Omental fat pad (tissue), 3 donors: ENCODE measurements at regions not wholly inside any gene's neighbourhood (a gene's known extent, or its start where the extent isn't known, plus 50 kb on each side); places are given as distances from the start of the nearest gene placed in this dataset.

ENCODE experiments used
- ATAC-seq: fragments of 150-250 bp; one replicate; pipeline ENCODE4 v1.9.1; 2016; ENCODE audit warnings: mild to moderate bottlenecking, moderate library complexity; ENCODE audit not compliant: low FRiP score
- DNase-seq: peaks from one replicate; pipeline ENCODE4 v3.0.0-alpha.2; 2019; ENCODE audit warnings: low spot score
- TF ChIP-seq, protein P1 (sequence below), 3 donors: fragments of 450-650 bp; IDR thresholded peaks; one replicate each; pipeline ENCODE4 v1.5.1; 2016 to 2017; ENCODE audit warnings: antibody characterized with exemption in 3 of 3, mild to moderate bottlenecking in 3 of 3, moderate library complexity in 2 of 3

DNA sequence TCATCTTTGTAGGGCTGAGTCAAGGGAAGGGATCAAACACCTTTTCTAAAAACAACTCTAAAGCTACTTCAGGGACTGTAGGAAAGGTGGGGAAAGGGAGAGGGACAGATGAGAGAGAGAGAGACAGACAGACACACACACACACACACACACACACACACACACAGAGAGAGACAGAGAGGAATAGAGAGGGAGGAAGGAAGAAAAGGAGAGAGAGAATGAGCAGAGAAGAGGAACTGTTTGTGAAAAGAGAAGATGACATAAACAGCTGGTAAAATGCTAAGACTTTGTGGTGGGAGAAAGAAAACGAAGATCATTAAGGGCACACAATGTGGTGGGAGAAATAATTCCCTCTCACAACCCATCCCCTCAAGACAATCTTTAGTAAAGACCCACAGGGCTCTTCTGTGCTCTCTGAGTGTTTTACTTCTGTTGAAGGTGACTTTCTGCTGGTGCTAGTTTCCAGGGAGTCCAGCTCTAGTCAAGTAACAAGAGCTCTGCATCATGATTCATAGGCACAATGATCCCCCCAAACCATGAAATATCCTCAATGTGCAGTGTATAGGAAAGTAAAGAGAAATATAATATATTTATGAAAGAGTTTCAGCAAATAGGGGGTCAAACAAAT, 77.2 kb upstream of the STK17B start:
- no peak for ATAC-seq
- TF ChIP-seq, protein P1, sequence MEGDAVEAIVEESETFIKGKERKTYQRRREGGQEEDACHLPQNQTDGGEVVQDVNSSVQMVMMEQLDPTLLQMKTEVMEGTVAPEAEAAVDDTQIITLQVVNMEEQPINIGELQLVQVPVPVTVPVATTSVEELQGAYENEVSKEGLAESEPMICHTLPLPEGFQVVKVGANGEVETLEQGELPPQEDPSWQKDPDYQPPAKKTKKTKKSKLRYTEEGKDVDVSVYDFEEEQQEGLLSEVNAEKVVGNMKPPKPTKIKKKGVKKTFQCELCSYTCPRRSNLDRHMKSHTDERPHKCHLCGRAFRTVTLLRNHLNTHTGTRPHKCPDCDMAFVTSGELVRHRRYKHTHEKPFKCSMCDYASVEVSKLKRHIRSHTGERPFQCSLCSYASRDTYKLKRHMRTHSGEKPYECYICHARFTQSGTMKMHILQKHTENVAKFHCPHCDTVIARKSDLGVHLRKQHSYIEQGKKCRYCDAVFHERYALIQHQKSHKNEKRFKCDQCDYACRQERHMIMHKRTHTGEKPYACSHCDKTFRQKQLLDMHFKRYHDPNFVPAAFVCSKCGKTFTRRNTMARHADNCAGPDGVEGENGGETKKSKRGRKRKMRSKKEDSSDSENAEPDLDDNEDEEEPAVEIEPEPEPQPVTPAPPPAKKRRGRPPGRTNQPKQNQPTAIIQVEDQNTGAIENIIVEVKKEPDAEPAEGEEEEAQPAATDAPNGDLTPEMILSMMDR (IDR thresholded peaks at IDR 0.05) = no peak
- DNase-seq = no peak

DNA sequence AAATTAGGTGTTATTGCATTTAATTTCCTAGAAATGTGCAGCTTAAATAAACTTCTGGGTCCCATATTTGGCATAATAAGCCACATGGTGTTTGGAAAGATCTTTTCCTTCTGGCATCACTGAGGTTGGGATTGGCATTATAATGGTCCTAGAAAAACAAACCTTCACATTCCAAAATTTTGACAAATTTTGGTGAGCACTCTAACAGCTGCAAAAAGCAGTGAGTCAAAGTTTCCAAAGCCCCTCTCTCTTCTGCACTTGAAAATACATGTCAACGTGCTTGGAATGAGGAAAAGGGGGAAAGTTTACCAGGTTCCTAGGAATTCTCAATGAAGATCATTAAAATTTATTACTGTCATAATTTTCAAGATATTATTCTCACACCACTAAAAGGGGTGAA, 77.8 kb upstream of the STK17B start:
- TF ChIP-seq, protein P1 (IDR thresholded peaks at IDR 0.05) = no peak

DNA sequence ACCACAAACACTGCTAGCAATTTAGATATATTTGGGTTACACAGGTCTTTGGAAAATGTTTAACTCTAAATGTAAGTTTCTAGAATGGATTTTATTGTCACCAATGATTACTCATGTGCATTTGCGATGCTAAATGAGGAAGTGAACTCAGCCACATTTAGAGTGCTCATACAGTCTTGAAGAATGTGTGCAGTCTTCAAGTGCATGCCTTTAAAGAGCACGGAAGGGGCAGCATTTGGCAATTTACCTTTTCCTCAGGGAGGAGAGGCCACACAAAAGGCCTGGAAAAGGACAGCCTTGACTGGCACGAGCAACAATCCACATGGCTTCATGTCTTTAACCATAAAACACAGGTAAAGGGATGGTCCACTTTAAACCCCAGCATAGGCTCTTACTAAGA, 78.5 kb upstream of the STK17B start:
- ATAC-seq = no peak

More for the DNA sequence above, 77.8 kb upstream of the STK17B start:
- no peak for ATAC-seq
- no peak for DNase-seq

DNA sequence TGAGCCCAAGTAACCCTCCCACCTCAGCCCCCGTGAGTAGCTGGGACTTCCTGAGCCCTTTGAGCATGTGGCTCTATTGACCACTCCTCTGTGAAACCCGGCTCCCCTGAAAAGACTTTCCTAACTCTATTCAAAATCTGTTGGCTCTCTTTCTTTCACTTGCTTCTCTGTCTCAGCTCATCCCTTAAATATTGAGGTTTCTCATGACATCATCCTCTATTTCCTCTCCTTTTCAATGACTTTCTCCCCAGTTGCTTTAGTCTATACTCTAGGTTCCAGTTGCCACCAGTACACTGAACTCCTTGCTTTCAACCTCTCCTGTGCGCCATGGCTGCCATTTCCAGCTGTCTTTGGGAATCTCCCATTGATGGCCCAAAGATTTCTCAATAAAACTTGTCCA, 79.8 kb upstream of the STK17B start:
- ATAC-seq = no peak

More for the DNA sequence above, 78.5 kb upstream of the STK17B start:
- TF ChIP-seq, protein P1 (IDR thresholded peaks at IDR 0.05) = no peak
- DNase-seq = no peak

DNA sequence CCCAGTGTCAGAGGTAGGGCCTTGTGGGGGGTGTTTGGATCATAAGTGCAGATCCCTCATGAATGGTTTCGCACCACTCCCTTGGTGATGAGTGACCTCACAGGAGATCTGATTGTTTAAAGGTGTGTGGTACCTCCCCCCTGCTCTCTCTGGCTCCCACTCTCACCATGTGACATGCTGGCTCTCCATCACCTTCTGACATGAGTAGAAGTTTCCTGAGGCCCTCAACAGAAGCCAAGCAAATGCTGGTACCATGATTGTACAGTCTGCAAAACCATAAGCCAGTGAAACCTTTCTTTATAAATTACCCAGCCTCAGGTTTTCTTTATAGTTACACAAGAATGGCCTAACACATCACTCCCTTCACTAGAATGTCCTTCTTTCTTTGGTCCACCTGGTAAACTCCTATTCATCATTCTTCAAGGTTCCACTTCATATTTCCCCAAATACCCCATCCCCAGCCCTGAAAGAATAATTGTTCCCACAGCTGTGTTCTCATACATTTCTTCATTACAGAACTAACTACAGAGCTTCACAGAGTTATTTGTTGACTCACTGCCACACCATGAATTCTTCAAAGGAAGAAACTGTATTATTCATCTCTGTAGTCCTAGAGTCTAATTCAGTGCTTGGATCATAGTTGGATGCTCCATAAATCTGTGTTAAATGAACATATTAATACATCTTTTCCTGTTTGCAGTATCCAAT, 81.2 kb upstream of the STK17B start:
- TF ChIP-seq, protein P1 (IDR thresholded peaks at IDR 0.05) = no peak
- ATAC-seq (no peak), DNase-seq (no peak)

More for the DNA sequence above, 79.8 kb upstream of the STK17B start:
- no peak for DNase-seq
- TF ChIP-seq, protein P1 (IDR thresholded peaks at IDR 0.05) = no peak

DNA sequence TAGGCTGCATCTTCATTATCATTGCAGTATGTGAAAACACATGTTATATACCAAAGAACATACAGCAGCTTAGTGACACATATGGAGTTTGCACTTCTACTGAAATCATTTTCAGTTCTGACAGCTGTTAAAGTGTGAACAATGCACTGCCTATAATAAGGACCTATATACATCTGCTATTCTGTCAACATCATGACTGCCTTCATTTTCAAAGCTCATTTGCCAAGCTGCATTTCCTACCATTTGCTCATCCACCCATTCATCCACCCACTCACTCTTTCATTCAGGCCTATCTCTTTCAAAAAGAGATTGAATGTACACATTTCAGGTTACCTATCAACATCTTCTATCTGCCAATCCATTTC, 81.7 kb upstream of the STK17B start:
- ATAC-seq (no peak), DNase-seq (no peak)
- TF ChIP-seq, protein P1 (IDR thresholded peaks at IDR 0.05) = no peak

DNA sequence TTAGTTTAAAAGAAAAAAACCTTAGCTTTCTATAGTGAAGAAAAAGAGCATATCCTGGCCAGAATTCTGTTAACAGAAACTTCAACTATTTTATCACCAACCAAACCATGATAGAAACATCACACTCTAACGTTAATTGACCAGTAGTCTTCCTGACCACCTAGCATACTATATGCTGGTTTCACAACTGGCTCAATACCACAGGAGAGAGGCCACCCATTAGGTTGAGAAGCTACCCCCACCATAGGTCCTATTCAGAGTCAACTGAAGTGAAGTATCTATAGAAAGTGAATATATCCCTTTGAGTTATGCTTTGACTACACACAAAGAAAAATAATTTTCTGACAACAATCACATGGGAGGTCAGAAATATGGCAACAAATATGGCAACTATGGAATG, 85.2 kb upstream of the STK17B start:
- TF ChIP-seq, protein P1 (IDR thresholded peaks at IDR 0.05) = no peak
- ATAC-seq (no peak), DNase-seq (no peak)
